ENCODE measurements at regions not wholly inside any gene's neighbourhood (a gene's known extent, or its start where the extent isn't known, plus 50 kb on each side); places are given as distances from the start of the nearest gene placed in this dataset.

DNA sequence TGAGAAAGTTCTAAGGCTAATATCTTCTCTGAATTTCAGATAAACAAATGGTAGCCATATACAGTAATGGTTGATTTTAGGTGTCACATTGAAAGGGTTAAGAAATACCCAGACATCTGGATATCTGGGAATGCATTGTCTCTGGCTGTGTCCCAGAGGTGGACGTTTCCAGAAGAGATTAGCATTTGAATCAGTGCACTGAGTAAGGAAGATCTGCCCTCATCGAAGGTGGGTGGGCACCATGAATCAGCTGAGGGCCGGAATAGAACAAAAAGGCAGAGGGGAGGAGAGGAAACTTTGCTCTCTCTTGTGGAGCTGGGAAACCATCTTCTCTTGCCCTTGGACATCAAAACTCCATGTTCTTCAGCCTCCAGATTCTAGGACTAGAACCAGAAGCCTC is 554.4 kb downstream of the IRX1 start:
- no peak for TF ChIP-seq CTCF (IDR thresholded peaks at IDR 0.05)
- no peak for TF ChIP-seq POLR2A (IDR thresholded peaks at IDR 0.05)

Data from thyroid gland (tissue), 4 donors.